ENCODE measurements at regions not wholly inside any gene's neighbourhood (a gene's known extent, or its start where the extent isn't known, plus 50 kb on each side); places are given as distances from the start of the nearest gene placed in this dataset.

DNA sequence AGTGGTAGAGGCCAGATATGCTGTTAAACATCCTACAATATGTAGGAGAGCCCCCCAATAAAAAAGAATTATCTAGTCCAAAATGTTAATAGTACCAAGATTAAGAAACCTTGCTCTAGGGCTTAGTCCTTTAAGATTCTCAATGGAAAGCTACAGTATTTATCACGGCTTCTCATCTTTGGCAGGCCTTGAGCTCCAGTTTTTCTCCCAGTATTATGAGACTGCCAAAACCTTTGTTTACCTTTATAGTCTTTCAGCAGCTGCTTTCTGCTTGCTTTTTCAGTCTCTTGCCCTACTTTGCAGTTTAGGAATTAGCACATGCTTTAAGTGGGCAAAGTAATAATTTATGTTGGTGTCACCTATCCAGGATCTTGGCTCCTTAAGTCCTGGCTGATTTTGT is 59.7 kb downstream of the NHLRC1 start:
- DNase-seq (no peak), ATAC-seq (no peak)
- Histone ChIP-seq H3K4me3 (no peak overlapping the region), H3K36me3 (no peaks in the 10 kb centered on the region), H3K27me3 (no peaks in the 10 kb centered on the region), H3K9me3 (no peaks in the 10 kb centered on the region), H3K27ac (no peak overlapping the region), H3K4me1 (no peaks in the 10 kb centered on the region)
- TF ChIP-seq, protein P1, sequence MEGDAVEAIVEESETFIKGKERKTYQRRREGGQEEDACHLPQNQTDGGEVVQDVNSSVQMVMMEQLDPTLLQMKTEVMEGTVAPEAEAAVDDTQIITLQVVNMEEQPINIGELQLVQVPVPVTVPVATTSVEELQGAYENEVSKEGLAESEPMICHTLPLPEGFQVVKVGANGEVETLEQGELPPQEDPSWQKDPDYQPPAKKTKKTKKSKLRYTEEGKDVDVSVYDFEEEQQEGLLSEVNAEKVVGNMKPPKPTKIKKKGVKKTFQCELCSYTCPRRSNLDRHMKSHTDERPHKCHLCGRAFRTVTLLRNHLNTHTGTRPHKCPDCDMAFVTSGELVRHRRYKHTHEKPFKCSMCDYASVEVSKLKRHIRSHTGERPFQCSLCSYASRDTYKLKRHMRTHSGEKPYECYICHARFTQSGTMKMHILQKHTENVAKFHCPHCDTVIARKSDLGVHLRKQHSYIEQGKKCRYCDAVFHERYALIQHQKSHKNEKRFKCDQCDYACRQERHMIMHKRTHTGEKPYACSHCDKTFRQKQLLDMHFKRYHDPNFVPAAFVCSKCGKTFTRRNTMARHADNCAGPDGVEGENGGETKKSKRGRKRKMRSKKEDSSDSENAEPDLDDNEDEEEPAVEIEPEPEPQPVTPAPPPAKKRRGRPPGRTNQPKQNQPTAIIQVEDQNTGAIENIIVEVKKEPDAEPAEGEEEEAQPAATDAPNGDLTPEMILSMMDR (IDR thresholded peaks at IDR 0.05): no peak
- intact Hi-C loops (cut with DNase I): no loop called here

DNA sequence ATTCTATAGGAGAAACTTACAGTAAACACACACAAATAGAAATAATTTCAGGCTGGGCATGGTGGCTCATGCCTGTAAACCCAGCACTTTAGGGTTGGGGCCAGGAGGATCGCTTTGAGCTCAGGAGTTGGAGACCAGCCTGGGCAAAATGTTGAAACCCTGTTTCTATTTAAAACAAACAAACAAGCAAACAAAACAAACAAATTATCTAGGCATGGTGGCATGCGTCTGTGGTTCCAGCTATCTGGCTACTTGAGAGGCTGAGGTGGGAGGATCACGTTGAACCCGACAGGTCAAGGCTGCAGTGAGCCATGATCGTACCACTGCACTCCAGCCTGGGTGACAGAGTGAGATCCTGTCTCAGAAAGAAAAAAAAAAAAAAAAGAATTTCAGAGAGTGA is 64.0 kb downstream of the NHLRC1 start:
- no peaks in the 10 kb centered on the region for H3K9me3 ChIP-seq
- ATAC-seq (no peak), DNase-seq (no peak)
- H3K27ac ChIP-seq: no peak overlapping the region
- no peak overlapping the region for H3K4me3 ChIP-seq
- no peaks in the 10 kb centered on the region for H3K36me3 ChIP-seq
- H3K4me1 ChIP-seq: peaks cover 7% of the 10 kb centered on the region
- TF ChIP-seq, protein P1 (IDR thresholded peaks at IDR 0.05): no peak
- no peaks in the 10 kb centered on the region for H3K27me3 ChIP-seq
- intact Hi-C loops (cut with DNase I): no loop called here

DNA sequence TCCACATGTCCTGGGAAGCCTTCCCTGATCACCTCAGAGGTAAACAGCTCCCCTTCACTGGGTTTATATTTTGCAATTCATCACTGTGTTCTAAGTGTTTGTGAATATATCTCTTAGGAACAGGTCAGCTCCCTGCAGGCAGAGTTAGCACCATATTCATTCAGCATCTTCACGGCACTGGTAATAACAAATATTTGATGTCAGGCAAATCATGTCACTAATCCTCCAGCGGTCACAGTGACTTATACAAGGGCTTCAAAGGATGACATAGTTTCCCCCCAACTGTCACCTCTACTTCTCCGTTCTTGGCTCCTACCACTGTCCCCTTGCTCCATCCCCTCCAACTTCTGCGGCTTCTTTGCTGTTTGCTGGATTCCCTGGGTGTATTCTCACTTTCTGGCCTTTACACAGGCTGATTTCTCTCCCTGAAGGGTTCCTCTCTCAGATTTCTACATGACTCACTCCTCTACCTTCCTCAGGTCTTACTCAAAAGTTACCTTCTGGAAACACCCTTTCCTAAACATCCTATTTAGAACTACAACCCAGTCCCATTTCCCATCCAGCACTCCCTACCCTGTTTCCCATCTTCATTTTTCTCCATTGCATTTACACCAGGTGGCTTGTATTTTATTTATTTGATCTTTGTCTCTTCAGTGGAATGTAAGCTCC is 66.6 kb downstream of the NHLRC1 start:
- Histone ChIP-seq H3K9me3 (no peaks in the 10 kb centered on the region), H3K4me1 (peaks cover 10% of the 10 kb centered on the region), H3K36me3 (no peaks in the 10 kb centered on the region), H3K27me3 (no peaks in the 10 kb centered on the region), H3K4me3 (no peak overlapping the region), H3K27ac (no peak overlapping the region)
- ATAC-seq (no peak), DNase-seq (no peak)
- TF ChIP-seq, protein P1 (IDR thresholded peaks at IDR 0.05): no peak
- intact Hi-C loops (cut with DNase I): no loop called here

GRCh38 chr6:18055098-18055497 is 67.4 kb downstream of the NHLRC1 start:
- DNase-seq (no peak), ATAC-seq (no peak)
- Histone ChIP-seq H3K27me3 (no peaks in the 10 kb centered on the region), H3K4me1 (peaks cover 10% of the 10 kb centered on the region), H3K27ac (no peak overlapping the region), H3K36me3 (no peaks in the 10 kb centered on the region), H3K4me3 (no peak overlapping the region), H3K9me3 (no peaks in the 10 kb centered on the region)
- intact Hi-C loops (cut with DNase I): no loop called here
- TF ChIP-seq, protein P1 (IDR thresholded peaks at IDR 0.05): no peak

- ATAC-seq (no peak), DNase-seq (no peak)
- no peaks in the 10 kb centered on the region for H3K27me3 ChIP-seq
- H3K36me3 ChIP-seq: no peaks in the 10 kb centered on the region
- H3K4me3 ChIP-seq: peak overlapping the region; percentile 9
- H3K9me3 ChIP-seq: no peaks in the 10 kb centered on the region
- TF ChIP-seq, protein P1 (IDR thresholded peaks at IDR 0.05): no peak
- peak overlapping the region; percentile 62 for H3K27ac ChIP-seq
- intact Hi-C loops (cut with DNase I): no loop called here
- peaks cover 10% of the 10 kb centered on the region for H3K4me1 ChIP-seq
Measured at GRCh38 chr6:18053555-18054445, 66.4 kb upstream of the KIF13A start.

All from upper lobe of right lung (tissue), 1 donor.